RWPE2 (cell line): ENCODE measurements at regions not wholly inside any gene's neighbourhood (a gene's known extent, or its start where the extent isn't known, plus 50 kb on each side); places are given as distances from the start of the nearest gene placed in this dataset.

Experiments used
- ATAC-seq: fragments of 200-7000 bp; cut with Tn5 transposase; 3 replicates; pipeline ENCODE4 v1.9.1; 2021; ENCODE audit warnings: low read depth
- DNase-seq: peaks from one replicate; pipeline ENCODE4 v3.0.0-alpha.2; 2020; ENCODE audit warnings: low spot score
- H3K27ac ChIP-seq: fragments of 450-650 bp; 2 replicates; pipeline ENCODE4 v1.5.1; 2017; ENCODE audit warnings: mild to moderate bottlenecking; ENCODE audit not compliant: poor library complexity, severe bottlenecking
- H3K27me3 ChIP-seq: fragments of 250-450 bp; sonication (Bioruptor Pico); 2 replicates; pipeline ENCODE4 v1.5.1; 2021; ENCODE audit warnings: mild to moderate bottlenecking, moderate library complexity; ENCODE audit not compliant: insufficient read depth, poor library complexity, severe bottlenecking
- H3K36me3 ChIP-seq: fragments of 250-450 bp; sonication (Bioruptor Pico); 2 replicates; pipeline ENCODE4 v1.5.1; 2020; ENCODE audit warnings: low read depth, mild to moderate bottlenecking, moderate library complexity
- H3K4me1 ChIP-seq: fragments of 250-450 bp; sonication (Bioruptor Pico); 2 replicates; pipeline ENCODE4 v1.5.1; 2021; ENCODE audit warnings: mild to moderate bottlenecking, moderate library complexity; ENCODE audit not compliant: insufficient read depth, poor library complexity, severe bottlenecking
- H3K4me3 ChIP-seq: fragments of 250-450 bp; sonication (Bioruptor Pico); 2 replicates; pipeline ENCODE4 v1.5.1; 2021; ENCODE audit warnings: mild to moderate bottlenecking, moderate library complexity; ENCODE audit not compliant: severe bottlenecking
- H3K9me3 ChIP-seq: fragments of 250-450 bp; sonication (Bioruptor Pico); 2 replicates; pipeline ENCODE4 v1.5.1; 2021; ENCODE audit warnings: mild to moderate bottlenecking, moderate library complexity; ENCODE audit not compliant: severe bottlenecking
- CTCF ChIP-seq: fragments of 450-650 bp; IDR thresholded peaks from one replicate; pipeline ENCODE4 v1.5.1; 2017; ENCODE audit warnings: mild to moderate bottlenecking, moderate library complexity; ENCODE audit not compliant: poor library complexity, severe bottlenecking

- Histone ChIP-seq H3K9me3 (no peaks in the 10 kb centered on the region), H3K27me3 (no peaks in the 10 kb centered on the region), H3K4me1 (no peaks in the 10 kb centered on the region), H3K36me3 (peaks cover 100% of the 10 kb centered on the region), H3K27ac (no peak overlapping the region), H3K4me3 (no peak overlapping the region)
- ATAC-seq (no peak), DNase-seq (no peak)
- TF ChIP-seq CTCF: peak; percentile 34
Observed at GRCh38 chr9:92242260-92243136, 51.0 kb downstream of the IARS1 start.

- no peaks in the 10 kb centered on the region for H3K4me1 ChIP-seq
- H3K36me3 ChIP-seq: peaks cover 100% of the 10 kb centered on the region
- no peak for TF ChIP-seq CTCF
- H3K27ac ChIP-seq: no peak overlapping the region
- ATAC-seq (no peak), DNase-seq (no peak)
- H3K4me3 ChIP-seq: no peak overlapping the region
- no peaks in the 10 kb centered on the region for H3K27me3 ChIP-seq
- no peaks in the 10 kb centered on the region for H3K9me3 ChIP-seq
Observed at GRCh38 chr9:92236915-92237314, 56.6 kb downstream of the IARS1 start.

GRCh38 chr9:92236465-92236864, 57.0 kb downstream of the IARS1 start:
- no peak for TF ChIP-seq CTCF
- DNase-seq (no peak), ATAC-seq (no peak)
- Histone ChIP-seq H3K4me3 (no peak overlapping the region), H3K4me1 (no peaks in the 10 kb centered on the region), H3K27ac (no peak overlapping the region), H3K27me3 (no peaks in the 10 kb centered on the region), H3K36me3 (peaks cover 100% of the 10 kb centered on the region), H3K9me3 (no peaks in the 10 kb centered on the region)

GRCh38 chr9:92234514-92234913, 59.0 kb downstream of the IARS1 start:
- Histone ChIP-seq H3K27me3 (no peaks in the 10 kb centered on the region), H3K9me3 (no peaks in the 10 kb centered on the region), H3K36me3 (peaks cover 98% of the 10 kb centered on the region), H3K27ac (no peak overlapping the region), H3K4me3 (no peak overlapping the region), H3K4me1 (no peaks in the 10 kb centered on the region)
- TF ChIP-seq CTCF: no peak
- no peak for DNase-seq
- no peak for ATAC-seq

- H3K9me3 ChIP-seq: no peaks in the 10 kb centered on the region
- TF ChIP-seq CTCF: no peak
- no peak for ATAC-seq
- H3K27ac ChIP-seq: no peak overlapping the region
- no peak for DNase-seq
- H3K27me3 ChIP-seq: no peaks in the 10 kb centered on the region
- no peak overlapping the region for H3K4me3 ChIP-seq
- peaks cover 93% of the 10 kb centered on the region for H3K36me3 ChIP-seq
- no peaks in the 10 kb centered on the region for H3K4me1 ChIP-seq
Observed at GRCh38 chr9:92232190-92232589, 61.3 kb downstream of the IARS1 start.
